Left lung (tissue), 4 donors: ENCODE measurements at regions not wholly inside any gene's neighbourhood (a gene's known extent, or its start where the extent isn't known, plus 50 kb on each side); places are given as distances from the start of the nearest gene placed in this dataset.
A peak's percentile ranks its signal among the peaks of the same experiment; 100 is the strongest.

Experiments used
- ATAC-seq: fragments of 200-7000 bp; cut with Tn5 transposase; one replicate; pipeline ENCODE4 v1.9.1; 2020; ENCODE audit warnings: moderate library complexity
- DNase-seq, 4 donors: peaks; one replicate each; pipeline ENCODE4 v3.0.0-alpha.2; 2013 to 2020
- H3K27ac ChIP-seq, 2 donors: fragments of 200-600 bp; sonication (generic) in 1 of 2; one replicate each; pipeline versions ENCODE4 v1.5.0 to v1.8.0; 2020 to 2021
- H3K27me3 ChIP-seq, 2 donors: fragments of 200-600 bp; sonication (generic) in 1 of 2; one replicate each; pipeline versions ENCODE4 v1.5.0 to v1.8.0; 2020 to 2021
- H3K36me3 ChIP-seq, 2 donors: fragments of 200-600 bp; sonication (generic) in 1 of 2; one replicate each; pipeline versions ENCODE4 v1.5.0 to v1.8.0; 2020 to 2021
- H3K4me1 ChIP-seq, 2 donors: fragments of 200-600 bp; one replicate each; pipeline ENCODE4 v1.8.0; 2021
- H3K4me3 ChIP-seq, 2 donors: fragments of 200-600 bp; sonication (generic) in 1 of 2; one replicate each; pipeline versions ENCODE4 v1.5.0 to v1.8.0; 2020 to 2021; ENCODE audit warnings: mild to moderate bottlenecking in 1 of 2
- H3K9me3 ChIP-seq, 2 donors: fragments of 200-600 bp; sonication (generic) in 1 of 2; one replicate each; pipeline versions ENCODE4 v1.5.0 to v1.8.0; 2020 to 2021
- intact Hi-C, 2 donors: fragments of 100-400 bp; cut with DNase I; formaldehyde crosslinking; loops; one replicate each; pipeline versions ENCODE4 v1.11.2 to v1.14.2; 2022
- TF ChIP-seq, protein P1 (sequence below), 2 donors: fragments of 200-600 bp; sonication (generic) in 1 of 2; IDR thresholded peaks; one replicate each; pipeline versions ENCODE4 v1.5.0 to v1.8.0; 2021; ENCODE audit warnings: antibody characterized with exemption in 2 of 2
- donor health status: DM: no; HTN: yes; CAD: no.
- donor health status: DM: no; HTN: no; CAD: no.

DNA sequence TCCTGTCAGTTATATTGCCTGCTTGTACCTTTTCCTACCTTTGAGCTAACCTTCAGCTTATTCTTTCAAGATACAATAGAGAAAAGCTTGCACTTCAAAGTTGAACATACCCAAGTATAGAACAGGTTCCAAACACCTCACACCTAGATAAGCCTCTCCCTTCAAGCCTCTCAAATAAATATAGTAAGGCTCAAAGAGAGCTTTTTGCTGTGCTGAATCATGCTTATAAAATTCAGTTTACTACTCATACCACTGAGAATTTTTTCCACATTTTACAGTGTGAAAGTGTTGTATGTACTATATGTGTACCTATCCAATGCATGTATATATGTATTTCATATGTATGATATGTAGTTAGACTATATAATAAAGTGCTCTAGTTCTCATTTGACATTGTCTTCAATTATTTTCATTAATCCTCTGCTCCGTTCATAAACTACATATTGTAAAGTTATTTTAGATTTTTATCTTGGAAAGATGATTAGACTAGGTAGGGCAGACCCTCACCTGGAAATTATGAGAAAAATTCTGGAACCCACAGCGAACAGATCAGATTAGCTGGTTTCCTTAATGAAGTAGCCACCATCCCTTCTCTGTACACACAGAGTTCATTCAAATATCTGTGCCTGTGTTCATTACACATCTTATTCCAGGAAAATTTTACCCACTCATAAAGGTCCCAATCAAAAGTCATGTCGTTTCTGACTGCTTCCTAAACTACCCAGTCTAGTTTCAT, 149.2 kb upstream of the RGMB start:
- ATAC-seq (peak; percentile 78), DNase-seq (no peak)
- Histone ChIP-seq H3K4me1 (no peaks in the 10 kb centered on the region), H3K36me3 (no peaks in the 10 kb centered on the region), H3K9me3 (no peaks in the 10 kb centered on the region), H3K27ac (no peak overlapping the region), H3K27me3 (no peaks in the 10 kb centered on the region), H3K4me3 (no peak overlapping the region)
- intact Hi-C loops = no loop called here
- TF ChIP-seq, protein P1, sequence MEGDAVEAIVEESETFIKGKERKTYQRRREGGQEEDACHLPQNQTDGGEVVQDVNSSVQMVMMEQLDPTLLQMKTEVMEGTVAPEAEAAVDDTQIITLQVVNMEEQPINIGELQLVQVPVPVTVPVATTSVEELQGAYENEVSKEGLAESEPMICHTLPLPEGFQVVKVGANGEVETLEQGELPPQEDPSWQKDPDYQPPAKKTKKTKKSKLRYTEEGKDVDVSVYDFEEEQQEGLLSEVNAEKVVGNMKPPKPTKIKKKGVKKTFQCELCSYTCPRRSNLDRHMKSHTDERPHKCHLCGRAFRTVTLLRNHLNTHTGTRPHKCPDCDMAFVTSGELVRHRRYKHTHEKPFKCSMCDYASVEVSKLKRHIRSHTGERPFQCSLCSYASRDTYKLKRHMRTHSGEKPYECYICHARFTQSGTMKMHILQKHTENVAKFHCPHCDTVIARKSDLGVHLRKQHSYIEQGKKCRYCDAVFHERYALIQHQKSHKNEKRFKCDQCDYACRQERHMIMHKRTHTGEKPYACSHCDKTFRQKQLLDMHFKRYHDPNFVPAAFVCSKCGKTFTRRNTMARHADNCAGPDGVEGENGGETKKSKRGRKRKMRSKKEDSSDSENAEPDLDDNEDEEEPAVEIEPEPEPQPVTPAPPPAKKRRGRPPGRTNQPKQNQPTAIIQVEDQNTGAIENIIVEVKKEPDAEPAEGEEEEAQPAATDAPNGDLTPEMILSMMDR (IDR thresholded peaks at IDR 0.05) = no peak

DNA sequence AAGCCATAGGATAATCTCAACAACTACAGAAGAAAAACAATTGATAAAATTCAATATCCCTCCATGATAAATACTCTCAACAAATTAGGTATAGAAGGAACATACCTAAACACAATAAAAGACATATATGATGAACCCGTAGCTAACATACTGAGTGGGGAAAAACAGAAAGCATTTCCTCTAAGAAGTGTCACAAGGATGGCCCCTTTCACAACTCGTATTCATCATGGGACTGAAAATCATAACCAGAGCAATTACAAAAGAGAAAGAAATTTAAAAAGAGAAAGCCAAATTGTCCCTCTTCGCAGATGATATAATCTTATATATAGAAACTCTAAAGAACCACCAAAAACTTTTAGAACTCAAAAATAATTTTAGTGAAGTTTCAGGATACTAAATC, 146.3 kb upstream of the RGMB start:
- no peak overlapping the region for H3K27ac ChIP-seq
- TF ChIP-seq, protein P1 (IDR thresholded peaks at IDR 0.05) = no peak
- no peaks in the 10 kb centered on the region for H3K9me3 ChIP-seq
- no peaks in the 10 kb centered on the region for H3K4me1 ChIP-seq
- H3K36me3 ChIP-seq = no peaks in the 10 kb centered on the region
- H3K4me3 ChIP-seq = no peak overlapping the region
- intact Hi-C loops = no loop called here
- ATAC-seq (no peak), DNase-seq (no peak)
- H3K27me3 ChIP-seq = no peaks in the 10 kb centered on the region

GRCh38 chr5:98630621-98631020, 142.8 kb upstream of the RGMB start:
- H3K9me3 ChIP-seq = no peaks in the 10 kb centered on the region
- H3K27ac ChIP-seq = no peak overlapping the region
- TF ChIP-seq, protein P1 (IDR thresholded peaks at IDR 0.05) = no peak
- H3K4me1 ChIP-seq = no peaks in the 10 kb centered on the region
- intact Hi-C loops = no loop called here
- no peaks in the 10 kb centered on the region for H3K36me3 ChIP-seq
- DNase-seq (no peak), ATAC-seq (no peak)
- H3K4me3 ChIP-seq = no peak overlapping the region
- H3K27me3 ChIP-seq = no peaks in the 10 kb centered on the region

- H3K4me1 ChIP-seq = no peaks in the 10 kb centered on the region
- DNase-seq (no peak), ATAC-seq (no peak)
- no peaks in the 10 kb centered on the region for H3K27me3 ChIP-seq
- H3K9me3 ChIP-seq = no peaks in the 10 kb centered on the region
- no peaks in the 10 kb centered on the region for H3K36me3 ChIP-seq
- H3K27ac ChIP-seq = no peak overlapping the region
- TF ChIP-seq, protein P1 (IDR thresholded peaks at IDR 0.05) = no peak
- no peak overlapping the region for H3K4me3 ChIP-seq
- intact Hi-C loops = no loop called here
Measured at GRCh38 chr5:98631311-98632054, 142.0 kb upstream of the RGMB start.

- intact Hi-C loops = no loop called here
- H3K9me3 ChIP-seq = no peaks in the 10 kb centered on the region
- no peak for ATAC-seq
- H3K4me1 ChIP-seq = no peaks in the 10 kb centered on the region
- DNase-seq = no peak
- no peaks in the 10 kb centered on the region for H3K36me3 ChIP-seq
- no peaks in the 10 kb centered on the region for H3K27me3 ChIP-seq
- H3K27ac ChIP-seq = no peak overlapping the region
- no peak overlapping the region for H3K4me3 ChIP-seq
- TF ChIP-seq, protein P1 (IDR thresholded peaks at IDR 0.05) = no peak
Measured at GRCh38 chr5:98635656-98636055, 137.8 kb upstream of the RGMB start.
